ENCODE measurements at regions not wholly inside any gene's neighbourhood (a gene's known extent, or its start where the extent isn't known, plus 50 kb on each side); places are given as distances from the start of the nearest gene placed in this dataset.

GRCh38 chr5:119792161-119792799 lies 162.9 kb downstream of the FAM170A start:
- no peak for DNase-seq

DNA sequence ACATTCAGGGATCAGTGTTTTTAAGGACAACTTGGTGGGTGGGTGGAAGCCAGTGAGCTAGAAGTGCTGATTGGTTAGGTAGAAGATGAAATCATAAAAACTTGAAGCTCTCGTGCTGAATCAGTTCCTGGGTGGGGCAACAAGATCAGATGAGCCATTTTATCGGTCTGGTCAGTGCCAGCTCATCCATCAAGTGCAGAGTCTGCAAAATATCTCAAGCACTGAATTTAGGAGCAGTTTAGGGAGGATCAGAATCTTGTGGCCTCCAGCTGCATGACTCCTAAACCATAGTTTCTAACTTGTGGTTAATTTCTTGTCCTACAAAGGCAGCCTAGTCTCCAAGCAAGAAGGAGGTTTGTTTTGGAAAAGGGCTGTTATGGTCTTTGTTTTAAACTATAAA lies 166.4 kb downstream of the FAM170A start:
- DNase-seq = no peak

DNA sequence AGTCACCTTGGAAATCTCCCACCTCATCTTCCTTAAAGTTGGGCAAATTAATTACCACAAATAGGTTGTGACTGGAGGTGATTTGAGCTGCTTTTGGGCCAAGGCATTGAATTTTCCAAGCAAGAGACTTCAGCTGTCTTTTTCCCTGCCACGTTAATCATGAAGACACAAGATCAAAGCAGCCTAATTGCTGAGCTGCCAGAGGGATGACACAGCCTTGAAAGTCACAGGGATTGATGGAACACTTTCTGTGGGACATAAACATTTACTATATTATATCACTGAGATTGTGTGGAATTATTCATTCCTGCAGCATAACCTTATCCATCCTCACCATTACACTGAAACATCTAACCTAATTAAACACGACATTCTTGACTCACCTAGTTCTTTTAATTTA lies 172.2 kb downstream of the FAM170A start:
- DNase-seq = no peak

DNA sequence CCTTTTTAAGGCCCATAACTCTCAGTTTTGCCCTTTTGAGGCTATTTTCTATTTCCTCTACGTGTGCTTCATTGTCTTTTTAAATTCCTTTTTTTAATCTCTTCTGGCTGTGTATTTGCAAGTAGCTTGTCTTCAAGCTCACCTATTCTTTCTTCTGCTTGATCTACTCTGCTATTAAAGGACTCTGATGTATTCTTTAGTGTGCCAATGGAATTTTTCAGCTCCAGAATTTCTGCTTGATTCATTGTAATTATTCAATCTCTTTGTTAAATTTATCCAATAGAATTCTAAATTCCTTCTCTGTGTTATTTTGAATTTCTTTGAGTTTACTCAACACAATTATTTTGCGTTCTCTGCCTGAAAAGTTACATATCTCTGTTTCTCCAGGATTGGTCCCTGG lies 178.7 kb downstream of the FAM170A start:
- DNase-seq = no peak

DNA sequence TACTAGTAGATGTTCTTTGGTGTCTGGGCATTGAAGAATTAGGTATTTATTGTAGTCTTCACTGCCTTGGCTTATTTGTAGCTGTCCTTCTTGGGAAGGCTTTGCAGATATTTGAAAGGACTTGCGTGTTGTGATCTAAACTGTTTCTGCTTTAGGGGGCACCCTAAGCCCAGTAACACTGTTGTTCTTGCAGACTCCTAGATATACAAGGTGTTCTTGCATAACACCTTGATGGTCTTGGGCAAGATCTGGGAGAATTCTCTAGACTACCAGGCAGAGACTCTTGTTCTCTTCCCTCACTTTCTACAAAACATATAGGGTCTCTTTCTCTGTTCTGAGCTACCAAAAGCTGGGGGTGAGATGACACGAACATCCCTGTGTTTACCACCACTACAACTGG lies 179.1 kb downstream of the FAM170A start:
- no peak for DNase-seq

DNA sequence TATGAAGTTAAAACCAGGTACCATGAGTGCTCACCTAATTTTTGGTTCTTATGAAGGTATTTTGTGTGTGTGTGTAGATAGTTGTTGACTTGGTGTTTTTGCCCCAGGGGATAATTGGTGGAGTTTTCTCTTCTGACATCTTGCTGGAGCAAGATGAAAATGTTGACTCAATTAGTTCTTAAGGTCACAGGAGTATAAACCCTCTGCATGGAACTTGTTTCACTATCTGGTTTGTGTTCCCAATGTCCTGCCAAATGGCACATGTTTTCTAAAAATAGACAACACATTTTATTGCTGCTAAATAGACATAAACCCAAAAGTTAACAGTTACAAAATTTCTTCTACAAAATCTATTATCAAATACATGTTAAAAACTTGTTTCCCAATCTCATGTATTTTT lies 180.9 kb downstream of the FAM170A start:
- no peak for DNase-seq

- no peak for DNase-seq
Observed at GRCh38 chr5:119811458-119811857, 182.1 kb downstream of the FAM170A start.

- DNase-seq = no peak
Observed at GRCh38 chr5:119814655-119815054, 185.3 kb downstream of the FAM170A start.

GRCh38 chr5:119816055-119816454 lies 186.7 kb downstream of the FAM170A start:
- no peak for DNase-seq

GRCh38 chr5:119820016-119820415 lies 190.7 kb downstream of the FAM170A start:
- DNase-seq = no peak

DNA sequence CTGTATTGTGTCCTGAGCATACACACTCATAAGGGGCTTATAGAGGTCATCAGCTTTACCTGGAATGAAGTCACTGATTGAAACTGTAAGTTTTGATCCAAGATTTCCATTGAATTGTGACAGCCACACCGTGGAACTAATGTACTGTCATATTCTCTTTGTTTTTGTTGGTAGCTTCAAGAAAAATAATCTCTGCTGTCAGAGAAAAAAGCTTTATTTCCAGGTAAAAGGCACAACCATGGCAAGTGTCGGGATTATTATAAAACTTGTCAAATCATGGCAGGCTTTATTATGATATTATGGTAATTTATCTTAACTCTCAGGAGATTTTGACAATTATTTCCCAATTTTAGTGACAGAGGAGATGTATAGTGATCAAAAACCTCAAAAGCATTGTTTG lies 191.2 kb downstream of the FAM170A start:
- no peak for DNase-seq

DNA sequence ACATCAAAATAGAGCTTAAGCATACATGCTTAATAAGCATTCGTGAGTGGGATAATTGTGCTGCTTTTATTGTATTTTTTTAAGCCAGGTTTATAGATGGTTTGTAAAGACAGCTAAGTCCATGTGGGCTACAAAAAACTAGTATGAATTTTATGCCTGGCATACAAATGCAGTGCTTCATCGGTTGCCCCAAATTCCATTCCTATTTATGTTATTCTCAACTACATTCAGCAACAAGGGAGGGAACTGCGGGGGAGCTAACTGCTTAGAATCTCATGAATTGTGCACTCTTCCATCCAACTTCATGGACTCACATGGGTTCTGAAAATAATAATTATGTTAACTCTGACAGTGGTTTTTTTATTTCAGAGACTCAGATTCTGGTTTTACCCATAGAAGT lies 199.2 kb downstream of the FAM170A start:
- DNase-seq = no peak

DNA sequence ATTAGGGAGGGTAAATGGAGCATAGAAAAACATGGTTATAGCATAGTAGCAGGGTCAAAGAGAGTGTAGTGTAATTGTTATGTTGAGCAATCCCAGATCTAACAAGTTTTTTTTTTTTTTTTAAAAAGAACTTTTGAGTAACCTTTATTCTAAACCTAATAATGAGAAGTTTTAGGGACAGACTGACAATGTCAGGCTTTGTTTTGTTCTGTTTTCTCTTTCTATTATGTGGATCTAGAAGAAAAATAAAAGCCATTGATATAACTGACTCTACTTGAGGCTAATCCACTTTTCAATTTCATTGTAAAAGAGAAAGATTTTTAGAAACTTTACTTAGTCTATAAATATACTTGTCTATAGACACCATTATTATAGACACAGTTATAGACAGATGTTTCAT lies 200.0 kb downstream of the FAM170A start:
- DNase-seq = no peak

- no peak for DNase-seq
Observed at GRCh38 chr5:119833176-119833575, 203.8 kb downstream of the FAM170A start.

GRCh38 chr5:119840175-119840574 lies 210.8 kb downstream of the FAM170A start:
- peak; percentile 39 for DNase-seq

GRCh38 chr5:119852140-119852539 lies 222.8 kb downstream of the FAM170A start:
- DNase-seq = no peak

GRCh38 chr5:119860463-119860862 lies 231.1 kb downstream of the FAM170A start:
- no peak for DNase-seq

GRCh38 chr5:119862619-119863018 lies 233.3 kb downstream of the FAM170A start:
- no peak for DNase-seq

DNA sequence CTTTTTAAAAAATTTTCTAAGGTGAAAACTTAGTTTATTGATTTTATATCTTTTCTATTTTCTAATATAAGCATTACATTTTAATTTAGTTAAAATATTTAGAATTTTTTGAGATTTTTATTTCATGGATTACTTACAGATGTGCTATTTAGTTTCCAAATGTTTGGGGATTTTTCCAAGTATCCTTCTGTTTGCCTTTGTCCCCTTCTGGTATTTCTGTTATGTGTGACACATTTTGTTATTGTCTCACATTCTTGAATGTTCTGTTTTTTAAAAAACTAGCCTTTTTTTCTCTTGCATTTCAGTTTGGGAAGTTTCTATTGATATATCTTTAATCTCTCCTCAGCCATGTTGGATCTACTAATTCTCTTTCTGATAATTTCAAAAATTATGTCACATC lies 234.9 kb downstream of the FAM170A start:
- DNase-seq = no peak

GRCh38 chr5:119873611-119874010 lies 244.3 kb downstream of the FAM170A start:
- no peak for DNase-seq

- no peak for DNase-seq
Observed at GRCh38 chr5:119876522-119876921, 247.2 kb downstream of the FAM170A start.

- DNase-seq = no peak
Observed at GRCh38 chr5:119878712-119879111, 249.4 kb downstream of the FAM170A start.

DNA sequence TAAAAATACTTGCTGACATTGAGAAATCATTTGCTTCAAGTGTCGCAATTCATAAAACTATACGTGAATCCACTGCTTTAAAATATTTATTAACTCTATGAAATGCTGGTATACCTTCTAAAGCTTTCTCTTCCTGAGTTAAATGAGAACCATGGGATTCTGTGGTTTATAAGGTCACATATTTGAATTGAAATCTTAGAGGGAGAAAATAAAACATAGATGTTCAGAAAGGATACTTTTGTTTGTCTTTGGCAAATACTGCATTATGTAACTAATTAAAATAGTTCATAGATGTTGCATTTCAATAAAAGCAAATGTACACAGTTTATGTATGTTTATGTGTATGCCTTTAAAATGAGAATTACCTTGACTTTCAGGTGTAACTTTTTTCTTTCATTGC lies 250.1 kb downstream of the FAM170A start:
- no peak for DNase-seq

- DNase-seq = no peak
Observed at GRCh38 chr5:119895066-119895465, 265.7 kb downstream of the FAM170A start.

GRCh38 chr5:119896826-119897536 lies 267.6 kb downstream of the FAM170A start:
- no peak for DNase-seq
